Body of pancreas (tissue), 4 donors: ENCODE measurements at regions not wholly inside any gene's neighbourhood (a gene's known extent, or its start where the extent isn't known, plus 50 kb on each side); places are given as distances from the start of the nearest gene placed in this dataset.

Experiments used
- ATAC-seq: fragments of 150-250 bp; one replicate; pipeline ENCODE4 v1.9.1; 2016
- DNase-seq, 4 donors: peaks; one replicate each; pipeline ENCODE4 v3.0.0-alpha.2; 2019
- H3K27ac ChIP-seq, 4 donors: fragments of 200-600 bp; sonication (generic); 1 replicate in 3 of 4; 2 replicates in 1 of 4; pipeline versions ENCODE4 v1.5.1 to v1.6.1; 2016 to 2019; ENCODE audit warnings: mild to moderate bottlenecking in 1 of 4, mixed read lengths in 1 of 4, moderate library complexity in 1 of 4
- H3K27me3 ChIP-seq, 2 donors: fragments of 200-600 bp; sonication (generic); one replicate each; pipeline ENCODE4 v1.6.0; 2016; ENCODE audit warnings: mild to moderate bottlenecking in 1 of 2
- H3K36me3 ChIP-seq, 2 donors: fragments of 200-600 bp; sonication (generic); replicated peaks in 1 of 2; 2 replicates each; pipeline ENCODE4 v1.5.1; 2016; ENCODE audit warnings: low read depth in 2 of 2; ENCODE audit not compliant: insufficient read depth in 1 of 2
- H3K4me1 ChIP-seq: fragments of 200-600 bp; sonication (generic); one replicate; pipeline ENCODE4 v1.6.0; 2016
- H3K4me3 ChIP-seq, 2 donors: fragments of 200-600 bp; sonication (generic); 1 replicate in 1 of 2; 2 replicates in 1 of 2; pipeline ENCODE4 v1.5.1; 2016 to 2019
- H3K9me3 ChIP-seq, 3 donors: fragments of 200-600 bp; sonication (generic); 1 replicate in 2 of 3; 2 replicates in 1 of 3; pipeline ENCODE4 v1.5.1; 2016
- POLR2A ChIP-seq, 3 donors: fragments of 450-650 bp; IDR thresholded peaks; one replicate each; pipeline ENCODE4 v1.6.1; 2016; ENCODE audit warnings: antibody characterized with exemption in 3 of 3, mild to moderate bottlenecking in 2 of 3
- WGBS, 2 donors: methylation state at CpG; one replicate each; pipeline ENCODE4 v1.1.5; 2017; 5-methylcytosine and 5-hydroxymethylcytosine counted together
- intact Hi-C: fragments of 100-400 bp; cut with DNase I; formaldehyde crosslinking; loops from one replicate; pipeline ENCODE4 v1.15.1; 2023
- TF ChIP-seq, protein P1 (sequence below), 7 experiments: fragments of 450-650 bp in 4 of 7; fragments of 200-600 bp in 3 of 7; sonication (generic) in 3 of 7; IDR thresholded peaks; one replicate each; pipeline ENCODE4 v1.5.1; 2016 to 2019; ENCODE audit warnings: antibody characterized with exemption in 7 of 7

DNA sequence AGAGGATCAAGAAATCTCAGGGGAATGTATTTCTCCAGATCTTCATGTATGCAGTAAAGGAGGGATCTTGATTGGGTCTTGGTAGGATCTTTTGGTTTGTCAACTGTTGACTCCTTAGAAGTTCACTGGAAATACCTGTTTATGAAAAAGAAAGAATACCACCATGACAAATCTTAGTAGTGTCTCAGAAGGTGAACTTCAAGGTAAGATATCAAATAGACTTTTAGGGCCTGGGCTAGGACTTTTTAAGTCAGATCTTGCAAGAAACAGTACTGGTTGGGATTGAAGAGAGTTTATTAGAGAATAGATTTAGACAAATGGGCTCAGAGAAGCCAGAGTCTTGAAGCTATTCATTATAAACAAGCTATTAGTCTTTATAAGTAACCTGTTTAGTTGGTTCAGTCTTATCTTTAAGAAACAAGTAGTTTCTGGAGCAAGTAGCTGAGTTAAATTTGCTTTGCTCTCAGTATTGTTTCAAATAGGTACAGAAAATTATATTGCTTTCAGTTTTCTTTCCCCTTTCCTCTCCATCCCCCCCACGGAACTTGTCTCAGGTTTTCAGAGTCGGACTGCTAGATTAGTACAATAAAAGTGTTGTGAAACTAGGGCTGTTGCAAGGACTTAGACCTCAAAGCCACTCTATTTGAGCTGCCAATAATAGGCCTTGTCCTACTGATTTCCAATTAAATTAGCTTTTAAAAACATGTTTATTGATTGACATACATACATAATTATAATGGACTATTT is 529.1 kb upstream of the CITED2 start:
- no peak for TF ChIP-seq POLR2A (IDR thresholded peaks at IDR 0.05)
- TF ChIP-seq, protein P1, sequence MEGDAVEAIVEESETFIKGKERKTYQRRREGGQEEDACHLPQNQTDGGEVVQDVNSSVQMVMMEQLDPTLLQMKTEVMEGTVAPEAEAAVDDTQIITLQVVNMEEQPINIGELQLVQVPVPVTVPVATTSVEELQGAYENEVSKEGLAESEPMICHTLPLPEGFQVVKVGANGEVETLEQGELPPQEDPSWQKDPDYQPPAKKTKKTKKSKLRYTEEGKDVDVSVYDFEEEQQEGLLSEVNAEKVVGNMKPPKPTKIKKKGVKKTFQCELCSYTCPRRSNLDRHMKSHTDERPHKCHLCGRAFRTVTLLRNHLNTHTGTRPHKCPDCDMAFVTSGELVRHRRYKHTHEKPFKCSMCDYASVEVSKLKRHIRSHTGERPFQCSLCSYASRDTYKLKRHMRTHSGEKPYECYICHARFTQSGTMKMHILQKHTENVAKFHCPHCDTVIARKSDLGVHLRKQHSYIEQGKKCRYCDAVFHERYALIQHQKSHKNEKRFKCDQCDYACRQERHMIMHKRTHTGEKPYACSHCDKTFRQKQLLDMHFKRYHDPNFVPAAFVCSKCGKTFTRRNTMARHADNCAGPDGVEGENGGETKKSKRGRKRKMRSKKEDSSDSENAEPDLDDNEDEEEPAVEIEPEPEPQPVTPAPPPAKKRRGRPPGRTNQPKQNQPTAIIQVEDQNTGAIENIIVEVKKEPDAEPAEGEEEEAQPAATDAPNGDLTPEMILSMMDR (IDR thresholded peaks at IDR 0.05), result no peak
- 78 to 83% methylated on average over 2 of the region's 2 CpGs for WGBS, 2 donors
- no peak overlapping the region for H3K4me3 ChIP-seq
- intact Hi-C loops, result no loop called here
- DNase-seq, result no peak
- no peak for ATAC-seq
- H3K4me1 ChIP-seq, result no peaks in the 10 kb centered on the region
- no peak overlapping the region for H3K27ac ChIP-seq
- no peaks in the 10 kb centered on the region for H3K36me3 ChIP-seq
- no peaks in the 10 kb centered on the region for H3K9me3 ChIP-seq
- H3K27me3 ChIP-seq, result no peaks in the 10 kb centered on the region

DNA sequence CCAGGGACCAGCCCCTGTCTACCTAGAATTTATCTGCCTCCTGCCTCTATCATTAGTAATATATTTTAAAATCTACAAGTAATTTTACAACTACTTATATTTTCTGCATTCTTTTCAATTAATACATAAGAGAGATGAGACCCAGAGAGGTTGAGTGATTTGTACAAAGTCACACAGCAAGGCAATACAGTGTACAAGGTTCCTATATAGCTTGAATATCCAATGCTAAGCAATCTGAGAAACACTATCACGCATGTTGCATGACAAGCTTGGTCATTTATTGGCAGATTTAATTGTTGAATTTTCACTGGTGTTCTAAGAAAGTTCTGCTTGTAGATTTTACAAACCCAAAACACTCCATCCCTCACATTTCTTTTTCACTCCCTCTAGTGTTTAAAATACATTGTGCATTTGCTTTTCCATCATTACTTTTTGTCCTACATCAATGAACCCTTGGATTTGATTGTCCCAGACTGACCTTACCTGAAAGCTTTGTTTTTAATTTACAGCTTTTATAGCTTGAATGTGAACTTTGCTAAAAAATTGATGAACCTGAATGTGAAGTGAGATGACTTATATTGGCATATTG is 520.9 kb upstream of the CITED2 start:
- ATAC-seq (no peak), DNase-seq (no peak)
- TF ChIP-seq, protein P1 (IDR thresholded peaks at IDR 0.05), result peak in 2 of 7 experiments; percentile 3 to 18
- no peak for TF ChIP-seq POLR2A (IDR thresholded peaks at IDR 0.05)
- 85 to 91% methylated on average over 1 of the region's 1 CpG for WGBS, 2 donors
- Histone ChIP-seq H3K27me3 (no peaks in the 10 kb centered on the region), H3K4me1 (no peaks in the 10 kb centered on the region), H3K36me3 (no peaks in the 10 kb centered on the region), H3K9me3 (no peaks in the 10 kb centered on the region), H3K27ac (no peak overlapping the region), H3K4me3 (no peak overlapping the region)
- intact Hi-C loops, result no loop called here

DNA sequence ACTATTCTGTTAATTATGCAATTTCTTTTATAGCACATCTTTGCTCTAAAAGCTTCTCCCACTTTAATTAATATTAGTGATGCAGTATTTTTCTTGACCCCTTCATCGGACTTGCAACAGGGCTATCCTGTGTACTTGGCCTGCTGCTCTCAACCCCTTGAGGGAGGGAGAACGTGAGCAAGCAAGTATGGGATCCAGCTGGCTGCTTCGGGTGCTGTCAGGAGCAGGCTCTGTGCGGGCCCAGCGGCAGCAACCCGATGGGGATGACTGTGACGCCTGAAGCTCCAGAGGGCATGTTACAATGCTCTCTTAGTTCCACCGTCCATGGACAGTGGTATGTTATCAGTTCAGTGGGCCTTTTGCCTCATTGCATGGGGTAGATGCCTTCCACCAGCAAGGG is 519.8 kb upstream of the CITED2 start:
- intact Hi-C loops, result no loop called here

DNA sequence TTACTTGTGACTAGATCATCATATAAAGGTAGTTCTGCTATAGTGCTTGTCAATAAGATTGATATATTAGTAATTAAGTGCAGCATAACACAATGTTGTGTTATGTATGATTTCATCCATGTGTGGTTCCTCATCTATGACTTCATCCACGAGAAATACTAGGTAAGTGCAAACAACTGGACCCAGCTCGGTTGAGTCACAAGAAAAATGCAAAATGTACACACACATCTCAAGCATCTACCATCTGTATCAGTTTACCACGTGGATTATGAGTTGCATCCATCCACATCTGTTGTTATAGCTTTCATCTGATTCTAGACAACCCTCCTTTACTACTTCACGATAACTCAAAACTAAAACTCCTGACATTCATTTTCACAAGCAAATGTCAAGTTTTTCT is 517.0 kb upstream of the CITED2 start:
- intact Hi-C loops, result no loop called here
- ATAC-seq (no peak), DNase-seq (no peak)
- Histone ChIP-seq H3K27me3 (no peaks in the 10 kb centered on the region), H3K4me3 (no peak overlapping the region), H3K36me3 (no peaks in the 10 kb centered on the region), H3K4me1 (peaks cover 3% of the 10 kb centered on the region), H3K27ac (no peak overlapping the region), H3K9me3 (no peaks in the 10 kb centered on the region)
- 70 to 75% methylated on average over 4 of the region's 4 CpGs for WGBS, 2 donors
- TF ChIP-seq POLR2A (IDR thresholded peaks at IDR 0.05), result no peak
- TF ChIP-seq, protein P1 (IDR thresholded peaks at IDR 0.05), result no peak

More for the DNA sequence above, 519.8 kb upstream of the CITED2 start:
- Histone ChIP-seq H3K4me1 (no peaks in the 10 kb centered on the region), H3K9me3 (no peaks in the 10 kb centered on the region), H3K36me3 (no peaks in the 10 kb centered on the region), H3K27me3 (no peaks in the 10 kb centered on the region), H3K27ac (no peak overlapping the region), H3K4me3 (no peak overlapping the region)
- DNase-seq (no peak), ATAC-seq (no peak)
- TF ChIP-seq, protein P1 (IDR thresholded peaks at IDR 0.05), result no peak
- TF ChIP-seq POLR2A (IDR thresholded peaks at IDR 0.05), result no peak
- 92 to 96% methylated on average over 8 of the region's 8 CpGs for WGBS, 2 donors
